ENCODE measurements at regions not wholly inside any gene's neighbourhood (a gene's known extent, or its start where the extent isn't known, plus 50 kb on each side); places are given as distances from the start of the nearest gene placed in this dataset.

DNA sequence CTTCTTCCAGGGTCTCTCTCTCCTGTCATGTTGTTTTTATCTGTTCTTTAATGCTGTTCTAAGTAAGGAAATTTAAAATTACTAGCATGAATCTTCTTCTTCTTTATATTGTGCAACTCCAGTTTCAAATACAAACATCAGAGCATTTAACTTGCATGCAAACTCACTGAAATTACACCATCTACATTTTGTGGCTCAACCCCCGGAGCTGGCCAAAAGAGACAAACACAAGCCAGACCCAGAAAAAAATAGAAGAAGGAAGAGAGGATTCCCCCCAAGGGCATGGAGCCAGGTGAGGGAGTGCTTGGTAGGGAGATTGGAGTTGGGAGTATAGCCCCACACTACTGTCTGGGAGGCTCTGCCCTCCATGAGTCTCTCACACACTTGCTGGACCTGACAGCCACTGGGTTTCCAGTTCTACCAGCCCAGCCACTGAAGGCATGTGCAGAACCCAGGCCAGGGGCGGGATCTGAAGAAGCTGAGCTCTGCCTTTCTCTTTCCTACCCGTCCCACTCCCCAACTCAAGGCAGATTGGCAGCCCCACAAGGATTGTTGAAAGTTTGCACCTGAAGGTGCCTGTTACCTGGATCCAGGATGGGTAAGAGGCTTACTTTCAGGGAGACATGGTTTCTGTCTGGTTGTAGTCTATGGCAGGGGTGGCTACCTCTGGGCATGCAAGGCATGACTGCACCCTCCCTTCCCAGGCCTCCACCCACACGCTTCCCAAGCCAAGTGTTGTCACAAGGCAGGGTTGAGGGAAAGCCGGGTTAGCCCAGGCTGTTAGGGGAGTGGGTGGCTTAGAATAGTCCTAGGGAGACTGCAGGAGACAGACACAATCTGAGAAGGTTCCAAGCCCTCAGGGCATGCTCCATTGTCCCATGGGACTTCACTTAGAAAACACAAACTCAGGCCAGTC lies 297.2 kb downstream of the TGFB2 start:
- DNase-seq (ENCODE audit: low spot score), result no peak

DNA sequence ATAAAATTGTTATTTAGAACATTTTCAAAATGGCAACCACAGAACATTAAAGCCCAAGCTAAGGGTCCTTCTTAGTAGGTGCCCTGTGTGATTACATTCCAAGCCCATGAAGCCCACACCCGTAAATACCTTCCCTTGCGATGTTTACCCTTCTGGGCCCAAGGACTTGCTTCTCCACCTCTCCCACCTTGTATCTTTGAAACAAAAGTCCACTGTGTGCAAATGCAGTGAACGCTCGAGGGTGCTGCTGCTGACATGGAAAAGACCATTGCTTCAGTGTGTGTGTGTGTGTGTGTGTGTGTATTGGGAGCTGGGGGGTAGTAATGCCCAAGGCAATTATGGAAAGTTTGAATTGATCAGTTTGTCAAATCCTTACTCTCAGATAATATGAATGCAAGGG lies 298.1 kb downstream of the TGFB2 start:
- no peak for DNase-seq (ENCODE audit: low spot score)

DNA sequence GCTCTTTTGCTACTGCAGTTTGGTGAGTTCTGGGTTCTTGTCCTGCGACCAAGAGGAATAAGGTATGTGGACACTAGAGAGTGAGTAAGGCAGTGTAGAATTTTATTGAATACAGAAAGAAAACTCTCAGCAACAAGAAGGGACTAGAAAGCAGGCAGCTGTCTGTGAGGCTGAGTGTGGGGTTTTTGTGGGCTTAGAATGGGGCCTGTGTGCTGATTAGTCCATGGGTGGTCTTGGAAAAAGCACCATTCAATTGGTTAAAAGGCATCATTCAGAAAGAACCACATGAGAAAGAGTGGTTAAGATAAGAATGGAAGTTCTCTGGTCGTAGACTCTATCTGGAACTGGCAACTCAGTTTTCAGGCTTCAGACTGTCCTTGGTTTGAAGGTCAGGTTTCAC lies 298.8 kb downstream of the TGFB2 start:
- no peak for DNase-seq (ENCODE audit: low spot score)

DNA sequence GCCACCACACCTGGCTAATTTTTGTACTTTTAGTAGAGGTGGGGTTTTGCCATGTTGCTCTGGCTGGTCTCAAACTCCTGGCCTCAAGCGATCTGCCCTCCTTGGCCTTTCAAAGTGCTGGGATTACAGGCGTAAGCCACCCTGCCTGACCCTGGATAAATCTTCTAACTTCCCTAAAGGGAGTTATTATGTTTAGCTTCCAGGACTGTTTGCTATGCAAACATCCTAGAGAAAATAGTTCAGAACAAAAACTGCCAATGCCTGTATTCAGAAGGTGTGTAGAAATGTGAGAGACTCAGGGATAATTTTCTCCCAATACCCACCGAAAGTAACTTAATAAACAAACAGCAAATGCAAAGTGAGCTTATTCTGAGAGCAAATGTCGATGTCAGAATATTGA lies 301.2 kb downstream of the TGFB2 start:
- no peak for DNase-seq (ENCODE audit: low spot score)

DNA sequence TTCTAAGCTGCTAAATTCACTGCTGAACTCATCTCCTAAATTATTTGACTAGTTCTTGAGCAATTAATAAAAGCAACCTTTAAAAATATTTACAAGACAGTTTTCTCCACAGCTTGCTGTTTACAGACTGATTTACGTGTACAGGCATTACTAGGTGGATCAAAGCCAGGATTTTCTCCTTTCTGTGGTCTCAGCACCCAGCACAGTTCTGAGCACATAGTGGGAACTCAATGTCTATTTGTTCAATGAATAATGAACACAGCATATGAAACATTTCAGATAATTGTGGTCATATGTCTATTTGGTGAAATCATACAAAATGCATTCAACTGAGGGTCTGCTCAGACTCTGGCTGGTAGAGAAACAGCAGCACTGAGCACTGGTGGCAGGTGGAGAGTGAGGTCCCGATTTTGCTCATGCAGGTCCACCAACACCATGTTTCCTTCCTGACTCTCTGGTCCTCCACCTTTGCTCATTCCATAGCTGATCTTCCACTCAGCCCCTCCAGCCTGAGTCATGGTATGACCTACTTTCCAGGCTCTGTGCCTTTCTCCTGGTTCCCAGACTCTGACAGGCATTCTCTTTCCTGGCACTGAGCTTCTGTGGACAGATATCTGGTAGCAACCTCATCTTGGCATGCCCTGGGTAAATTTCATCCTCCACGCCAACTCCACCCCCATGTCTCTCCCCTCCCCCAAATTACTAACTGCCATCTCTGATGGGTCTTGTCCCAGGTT lies 311.3 kb downstream of the TGFB2 start:
- DNase-seq (ENCODE audit: low spot score), result no peak

DNA sequence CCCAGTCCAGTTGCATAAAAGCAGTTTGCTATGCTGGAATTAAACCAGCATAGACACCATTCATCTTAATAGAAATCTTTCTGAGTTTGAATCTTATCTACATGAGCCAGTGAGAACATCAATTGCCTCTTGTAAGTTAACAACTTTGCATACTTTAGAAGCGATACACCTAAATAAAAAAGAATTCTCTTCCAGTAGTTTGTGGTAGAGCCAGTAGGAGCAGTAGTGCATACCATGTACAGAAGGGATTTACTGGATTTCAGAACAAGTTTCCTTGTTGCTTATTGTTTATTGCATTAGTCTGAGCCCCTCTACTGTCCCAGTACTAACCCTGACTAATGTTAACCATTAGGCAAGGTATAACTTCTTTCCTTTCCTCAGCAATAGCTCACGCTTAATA lies 313.1 kb downstream of the TGFB2 start:
- no peak for DNase-seq (ENCODE audit: low spot score)

DNA sequence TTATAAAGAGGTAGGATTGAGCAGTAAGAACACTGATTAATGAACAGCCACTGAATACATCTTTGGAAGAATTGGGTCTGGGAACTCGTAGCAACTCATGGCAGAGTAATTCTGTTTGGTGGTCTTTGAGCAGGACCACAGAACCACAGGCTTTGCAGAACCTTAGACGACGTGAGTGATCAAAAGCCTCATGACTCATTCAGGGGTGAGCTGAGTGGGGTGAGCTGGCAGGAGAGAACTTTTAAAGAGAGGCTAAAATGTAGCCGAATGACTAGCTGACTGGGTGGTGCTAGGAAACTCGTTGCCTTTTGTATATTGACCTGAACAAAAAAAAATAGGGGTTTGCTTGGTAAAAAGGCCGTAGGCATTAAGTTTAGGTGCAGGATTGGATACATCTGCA lies 313.8 kb downstream of the TGFB2 start:
- no peak for DNase-seq (ENCODE audit: low spot score)

DNA sequence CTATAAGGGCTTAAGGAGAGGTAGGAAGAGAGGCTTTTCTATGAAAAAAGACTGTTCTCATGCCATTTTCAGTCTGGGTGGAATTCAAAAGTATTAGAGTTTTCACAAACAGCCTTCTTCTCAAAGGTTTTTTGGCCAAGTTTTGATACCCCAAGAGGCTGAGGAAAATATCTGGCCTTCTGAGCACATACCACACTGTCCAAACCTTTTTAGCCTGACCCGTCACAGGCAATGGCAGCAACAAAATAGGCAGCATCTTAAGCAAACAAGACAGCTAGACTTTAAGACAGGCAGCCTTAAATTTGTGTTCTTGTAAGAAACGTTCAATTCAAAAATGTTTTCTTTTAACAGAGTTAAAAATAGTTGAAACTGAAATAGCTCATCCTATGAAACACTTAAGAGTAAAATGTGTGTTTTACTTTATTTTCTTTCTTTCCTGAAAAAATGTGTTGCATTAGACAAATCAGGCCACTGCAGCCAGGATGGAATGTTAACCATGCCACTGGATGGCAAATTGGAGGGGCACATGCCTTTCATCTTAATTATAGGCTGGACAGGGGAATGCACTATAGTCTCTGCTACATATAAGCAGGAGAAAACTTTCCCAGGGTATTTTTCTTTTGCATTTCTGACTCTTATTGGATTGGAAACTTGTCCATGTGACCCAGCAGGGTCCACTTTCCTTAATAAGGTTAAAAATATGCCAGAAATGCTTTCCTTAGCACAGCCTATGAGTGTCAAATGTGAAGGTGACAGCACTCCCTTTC lies 315.0 kb downstream of the TGFB2 start:
- DNase-seq (ENCODE audit: low spot score), result no peak

DNA sequence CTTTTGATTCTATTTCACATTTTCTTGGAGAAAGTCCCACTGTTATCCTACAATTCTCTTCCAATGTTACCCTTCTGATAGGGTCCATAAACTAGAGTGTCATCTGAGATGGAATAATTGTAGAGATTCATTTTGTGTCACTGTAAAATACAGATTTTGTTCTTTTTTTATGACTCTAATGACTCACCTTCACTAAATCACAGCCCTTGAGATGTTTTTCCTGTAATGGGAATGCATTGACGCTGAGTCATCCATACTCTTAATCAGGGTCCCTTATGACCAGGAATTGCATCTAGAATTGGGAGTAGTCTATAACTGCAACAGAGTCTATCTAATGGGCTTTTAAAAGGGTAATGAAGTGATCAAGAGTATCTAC lies 315.5 kb downstream of the TGFB2 start:
- no peak for DNase-seq (ENCODE audit: low spot score)

DNA sequence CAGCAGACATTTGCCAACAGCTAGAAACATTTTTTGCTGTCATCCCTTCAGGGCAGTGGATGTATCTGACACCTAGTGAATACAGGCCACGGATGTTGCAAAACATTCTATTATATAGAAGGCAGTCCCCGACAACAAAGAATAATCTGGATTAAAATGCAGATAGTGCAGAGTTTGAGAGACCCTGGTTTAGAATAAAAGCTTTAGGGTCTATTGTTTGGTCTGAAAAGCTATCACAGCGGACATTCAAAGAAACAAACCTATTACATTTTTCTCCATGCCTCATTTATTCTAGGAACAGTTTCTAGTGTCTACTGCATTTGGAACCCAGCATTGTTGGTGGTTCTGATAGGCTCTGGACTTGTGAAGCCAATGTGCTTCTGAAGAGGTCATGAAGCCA lies 316.3 kb downstream of the TGFB2 start:
- no peak for DNase-seq (ENCODE audit: low spot score)

DNA sequence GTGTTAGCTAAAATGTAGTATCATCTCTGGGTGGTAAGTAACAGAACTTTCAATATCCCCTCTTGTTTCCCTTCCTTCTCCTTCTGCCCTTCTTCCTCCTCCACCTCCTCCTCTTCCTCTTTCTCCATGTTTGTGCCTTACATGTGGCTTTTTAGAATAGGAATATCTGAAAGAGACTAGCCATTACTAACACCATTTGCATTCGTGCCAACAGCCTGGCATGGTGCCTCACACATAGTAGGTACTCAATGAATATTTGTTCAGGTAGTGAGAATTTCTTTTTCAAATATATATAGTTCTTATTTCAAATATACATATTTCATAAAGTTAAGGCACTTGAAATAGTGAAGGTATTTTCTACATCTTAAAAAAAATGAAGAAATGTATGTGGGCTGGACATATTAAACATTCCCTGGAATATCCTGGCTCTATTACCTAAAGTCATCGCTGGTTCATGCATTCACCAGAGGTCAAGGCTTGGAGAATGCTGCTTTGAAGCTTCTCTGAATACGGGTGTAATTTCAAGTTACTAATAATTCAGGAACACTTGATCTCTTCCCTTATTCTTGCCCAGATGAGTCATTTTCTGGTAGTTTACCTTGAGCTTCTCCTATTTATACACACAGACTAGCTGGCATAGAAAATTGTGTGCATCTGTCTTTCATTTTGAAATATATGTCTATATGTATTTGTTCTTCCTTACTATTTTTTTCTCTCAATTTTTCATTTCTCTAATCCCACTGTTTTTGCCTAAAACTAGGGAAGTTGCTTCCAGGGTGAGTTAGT lies 319.4 kb downstream of the TGFB2 start:
- no peak for DNase-seq (ENCODE audit: low spot score)

DNA sequence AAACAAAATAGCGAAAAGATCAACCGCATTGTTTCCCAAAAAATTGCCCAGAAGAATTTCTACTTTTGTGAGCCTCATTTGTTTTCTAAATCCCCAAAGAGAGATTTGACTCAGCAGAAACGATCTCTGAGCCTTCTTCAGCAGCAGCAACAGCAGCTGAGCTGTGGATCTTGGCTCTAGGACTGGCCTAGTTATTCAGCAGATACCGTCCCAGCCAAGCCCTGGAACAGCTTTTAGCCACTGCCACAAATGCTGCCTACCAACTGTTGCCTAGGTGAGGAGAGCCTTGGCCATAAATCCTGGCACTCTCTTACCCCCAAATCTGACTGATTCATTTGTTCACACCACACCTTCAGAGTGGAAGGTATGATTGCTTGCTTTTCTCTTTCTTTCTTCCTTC lies 320.1 kb downstream of the TGFB2 start:
- DNase-seq (ENCODE audit: low spot score), result peak; percentile 45

DNA sequence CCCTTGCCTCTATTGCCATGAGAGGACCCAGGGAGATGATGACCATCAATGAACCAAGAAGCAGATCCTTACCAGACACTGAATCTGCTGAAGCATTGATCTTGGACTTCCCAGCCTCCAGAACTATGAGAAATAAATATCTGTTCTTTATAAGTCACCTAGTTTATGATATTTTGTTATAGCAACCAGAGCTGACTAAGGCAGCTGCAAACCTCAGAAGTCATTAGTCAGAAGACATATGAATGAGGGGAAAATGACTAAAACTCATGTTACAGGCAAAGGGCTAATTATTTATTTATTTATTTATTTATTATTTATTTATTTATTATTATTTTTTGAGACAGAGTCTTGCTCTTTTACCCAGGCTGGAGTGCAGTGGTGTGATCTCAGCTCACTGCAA lies 321.1 kb downstream of the TGFB2 start:
- no peak for DNase-seq (ENCODE audit: low spot score)

DNA sequence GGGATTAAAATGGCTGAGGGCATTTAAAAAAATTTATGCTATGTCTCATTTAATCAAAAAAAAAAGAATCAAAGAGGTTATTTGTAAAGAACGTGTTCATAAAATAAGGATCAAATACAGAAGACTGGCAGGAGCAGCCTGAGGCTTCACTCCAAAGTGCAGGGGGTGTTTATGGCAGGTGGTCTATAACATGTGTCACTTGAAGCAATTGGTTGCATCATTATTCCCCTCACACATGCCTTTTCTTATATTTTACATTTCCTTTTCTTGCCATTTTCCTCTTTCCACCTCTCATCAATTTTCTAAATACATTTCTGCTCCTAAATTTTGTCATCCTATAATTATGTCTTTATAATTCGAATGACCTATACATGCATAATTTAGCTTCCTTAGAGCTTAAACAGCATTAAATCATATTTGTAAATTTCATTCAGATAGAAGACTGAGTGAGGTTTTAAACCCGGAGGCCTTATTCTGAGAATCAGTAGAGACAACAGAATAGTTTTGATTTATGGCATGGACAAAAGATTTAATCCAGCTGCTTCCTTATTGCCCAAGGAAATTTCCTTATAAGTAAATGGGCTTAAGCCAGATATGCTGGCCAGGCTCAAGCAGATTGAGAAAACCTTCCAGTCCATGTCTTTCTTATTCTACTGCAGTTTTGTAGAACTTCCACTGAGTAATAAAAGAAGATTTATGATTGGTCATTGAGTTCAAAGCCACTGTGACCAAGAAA lies 322.8 kb downstream of the TGFB2 start:
- no peak for DNase-seq (ENCODE audit: low spot score)

DNA sequence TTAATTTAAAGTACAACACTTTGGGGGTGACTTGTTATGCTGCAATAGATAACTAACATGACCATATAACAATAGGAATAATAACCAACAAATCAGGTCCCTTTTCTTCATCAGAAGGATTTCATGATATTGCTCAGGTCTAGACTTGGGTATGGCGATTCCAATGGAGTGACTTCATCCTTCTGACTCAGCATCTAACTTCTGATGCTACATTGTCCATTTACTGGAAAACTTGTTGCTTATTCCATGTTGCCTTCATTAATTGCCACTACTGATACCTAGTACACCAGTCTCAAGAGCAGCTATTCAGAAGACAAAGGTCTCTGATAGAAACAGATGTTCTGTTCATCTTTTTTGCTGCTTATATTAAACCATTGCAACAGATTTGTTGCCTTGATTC lies 324.3 kb downstream of the TGFB2 start:
- no peak for DNase-seq (ENCODE audit: low spot score)

DNA sequence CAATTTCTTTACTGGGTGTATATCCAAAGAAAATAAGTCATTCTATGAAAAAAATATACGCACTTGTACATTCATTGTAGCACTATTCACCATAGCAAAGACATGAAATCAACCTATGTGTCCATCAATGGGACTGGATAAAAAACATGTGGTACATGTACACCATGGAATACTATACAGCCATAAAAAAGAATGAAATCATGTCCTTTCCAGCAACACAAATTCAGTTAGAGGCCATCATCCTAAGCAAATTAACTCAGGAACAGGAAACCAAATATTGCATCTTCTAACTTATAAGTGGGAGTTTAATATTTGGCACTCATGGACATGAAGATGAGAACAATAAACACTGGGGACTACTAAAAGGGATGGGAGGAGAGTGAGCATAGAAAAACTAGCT lies 325.7 kb downstream of the TGFB2 start:
- no peak for DNase-seq (ENCODE audit: low spot score)

DNA sequence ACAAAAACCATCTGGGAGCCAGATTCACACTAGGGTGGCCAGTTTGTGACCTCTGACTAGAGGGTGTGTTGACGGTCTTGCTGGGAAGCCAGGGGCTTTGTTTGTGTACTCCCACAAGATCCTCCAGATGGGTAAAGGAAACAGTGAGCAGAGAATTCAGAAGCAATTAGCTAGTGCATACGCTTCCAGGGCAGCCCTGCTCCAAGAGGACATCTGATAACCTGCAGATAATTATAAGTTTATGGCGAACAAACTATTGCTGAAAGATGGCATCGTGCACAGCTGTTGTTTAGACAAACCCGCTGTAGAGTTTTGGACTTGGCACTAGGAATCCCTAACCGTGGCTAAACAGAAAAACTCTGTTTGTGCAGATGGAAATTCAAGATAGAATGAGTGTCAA lies 326.4 kb downstream of the TGFB2 start:
- DNase-seq (ENCODE audit: low spot score), result no peak

DNA sequence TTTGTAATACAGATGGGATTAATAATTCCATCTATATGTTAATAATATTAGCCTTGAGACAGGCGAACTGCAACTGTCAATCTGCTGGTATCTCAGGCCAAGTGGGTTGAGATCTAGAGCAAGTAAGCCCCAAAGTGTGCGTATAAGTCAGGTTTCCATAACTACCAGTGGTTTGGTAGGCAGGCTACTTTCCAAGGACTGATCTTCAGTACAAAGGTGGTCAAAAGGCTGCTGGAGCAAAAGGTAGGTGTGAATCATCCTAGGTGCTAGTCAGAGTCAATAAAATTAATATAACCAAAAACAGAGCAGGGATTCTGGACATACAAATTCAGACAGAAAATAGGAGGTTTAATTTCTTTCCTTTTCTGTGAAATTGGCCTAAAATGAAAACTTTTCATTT lies 328.0 kb downstream of the TGFB2 start:
- DNase-seq (ENCODE audit: low spot score), result no peak

DNA sequence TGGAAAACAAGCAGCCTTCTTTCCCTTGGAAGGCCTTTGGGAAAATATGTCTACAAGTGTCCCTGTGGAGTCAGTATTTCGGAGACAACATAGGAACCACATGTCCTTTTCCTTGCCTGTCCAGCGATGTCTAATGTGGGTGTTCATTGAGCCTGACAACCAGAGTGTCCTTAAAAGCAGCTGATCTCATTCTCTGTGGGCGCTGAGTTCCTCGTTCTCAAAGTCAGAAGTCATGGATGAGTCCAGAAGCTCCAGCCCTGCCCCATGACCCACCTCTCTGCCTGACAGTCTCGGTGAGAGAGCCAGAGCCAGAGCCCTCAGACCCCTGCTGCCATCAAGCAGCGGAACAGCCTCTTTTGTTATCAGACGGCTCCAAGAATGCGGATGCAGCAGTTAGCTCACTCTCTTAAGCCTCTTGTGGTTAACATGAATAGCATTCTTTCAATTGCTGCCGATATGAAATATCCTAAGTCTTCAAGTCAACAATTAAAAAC lies 329.2 kb downstream of the TGFB2 start:
- peak; percentile 14 for DNase-seq (ENCODE audit: low spot score)

DNA sequence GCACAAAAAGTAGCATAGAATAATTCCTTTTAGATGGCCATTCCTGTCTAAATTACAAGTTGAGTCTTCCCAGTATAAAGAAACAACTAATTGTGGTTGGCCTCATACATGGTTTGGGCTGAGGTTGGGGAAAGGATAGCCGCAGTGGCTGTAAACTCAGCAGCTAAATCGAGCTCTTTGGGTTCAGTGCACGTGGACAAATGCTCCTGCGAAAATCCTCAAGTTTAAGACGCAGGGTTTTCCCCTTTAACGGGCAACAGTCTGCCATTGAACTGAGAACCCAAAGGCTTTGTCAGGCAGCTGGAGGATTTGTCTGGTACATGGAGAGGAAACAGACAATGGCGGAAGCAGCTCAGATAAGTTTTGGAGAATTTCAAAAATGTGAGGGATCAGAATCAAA lies 331.9 kb downstream of the TGFB2 start:
- DNase-seq (ENCODE audit: low spot score), result no peak

DNA sequence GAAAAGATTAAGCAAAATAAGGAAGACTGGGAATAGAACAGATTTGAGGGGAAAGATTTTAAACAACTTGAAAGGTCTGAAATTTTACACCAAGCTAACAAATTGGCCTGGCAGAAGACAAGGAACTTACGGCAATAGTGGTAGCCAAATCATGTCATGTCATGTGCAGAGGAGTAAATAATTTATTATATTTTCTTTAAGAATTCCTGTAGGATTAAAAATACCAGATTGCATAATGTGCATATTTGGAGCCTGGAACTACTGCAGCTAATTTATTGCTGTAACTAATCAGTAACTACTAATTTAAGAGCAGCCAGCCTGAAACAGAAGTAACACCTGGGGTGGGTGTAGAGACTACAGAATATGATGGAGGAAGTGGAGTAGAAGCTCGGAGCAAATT lies 334.3 kb downstream of the TGFB2 start:
- no peak for DNase-seq (ENCODE audit: low spot score)
